ENCODE measurements at regions not wholly inside any gene's neighbourhood (a gene's known extent, or its start where the extent isn't known, plus 50 kb on each side); places are given as distances from the start of the nearest gene placed in this dataset.

DNA sequence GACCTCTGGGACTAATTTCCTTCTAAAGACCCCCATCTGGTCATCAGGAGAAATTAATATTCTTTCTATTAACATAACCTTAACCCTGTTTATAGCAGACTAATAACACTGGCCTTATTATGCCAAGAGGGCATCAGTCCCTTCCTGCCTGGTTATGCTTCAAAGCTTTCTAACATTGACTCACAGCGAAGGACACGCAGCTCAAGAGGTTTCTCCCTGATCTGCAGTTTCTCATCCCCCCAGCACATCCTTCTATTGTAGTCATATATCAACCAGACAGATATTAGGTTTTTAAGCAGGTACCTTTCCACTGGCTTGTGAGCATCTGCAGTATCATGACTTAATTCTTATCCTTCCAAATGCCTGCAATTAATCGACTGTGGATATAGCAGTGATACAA, 100.0 kb upstream of the CXCR4 start:
- Histone ChIP-seq H2AK5ac (ENCODE audit: low read length) (no peak overlapping the region), H4K5ac (ENCODE audit: low read length) (no peak overlapping the region), H2BK15ac (replicated peaks; ENCODE audit: low read depth) (no peak overlapping the region), H3K27me3 (ENCODE audit: insufficient read depth, low read length, poor library complexity) (no peaks in the 10 kb centered on the region), H3K23ac (ENCODE audit: low read length) (no peak overlapping the region), H3K79me2 (ENCODE audit: control insufficient read depth, insufficient read depth, low read length) (no peaks in the 10 kb centered on the region), H3K9ac (ENCODE audit: low read length) (no peak overlapping the region), H4K8ac (ENCODE audit: low read depth, low read length) (no peak overlapping the region), H2BK120ac (ENCODE audit: low read depth, low read length) (no peak overlapping the region), H3K18ac (ENCODE audit: low read length) (no peak overlapping the region), H3K56ac (ENCODE audit: low read length) (no peak overlapping the region), H3K79me1 (ENCODE audit: low read length) (no peaks in the 10 kb centered on the region), H3K4me1 (ENCODE audit: control insufficient read depth, low read depth, low read length) (peaks cover 4% of the 10 kb centered on the region), H3K4me2 (ENCODE audit: low read length) (no peak overlapping the region), H3K4ac (ENCODE audit: low read depth, low read length) (no peak overlapping the region), H2BK5ac (ENCODE audit: low read length) (no peak overlapping the region), H3K4me3 (ENCODE audit: low read length) (no peak overlapping the region), H3K27ac (ENCODE audit: low read depth, low read length) (no peak overlapping the region), H3K36me3 (ENCODE audit: control insufficient read depth, insufficient read depth, low read length) (no peaks in the 10 kb centered on the region)
- WGBS (ENCODE audit: extremely low coverage, insufficient coverage, low lambda C conversion rate) = no CpG with 5 or more reads among the region's 3 CpGs
- DNase-seq = no peak

DNA sequence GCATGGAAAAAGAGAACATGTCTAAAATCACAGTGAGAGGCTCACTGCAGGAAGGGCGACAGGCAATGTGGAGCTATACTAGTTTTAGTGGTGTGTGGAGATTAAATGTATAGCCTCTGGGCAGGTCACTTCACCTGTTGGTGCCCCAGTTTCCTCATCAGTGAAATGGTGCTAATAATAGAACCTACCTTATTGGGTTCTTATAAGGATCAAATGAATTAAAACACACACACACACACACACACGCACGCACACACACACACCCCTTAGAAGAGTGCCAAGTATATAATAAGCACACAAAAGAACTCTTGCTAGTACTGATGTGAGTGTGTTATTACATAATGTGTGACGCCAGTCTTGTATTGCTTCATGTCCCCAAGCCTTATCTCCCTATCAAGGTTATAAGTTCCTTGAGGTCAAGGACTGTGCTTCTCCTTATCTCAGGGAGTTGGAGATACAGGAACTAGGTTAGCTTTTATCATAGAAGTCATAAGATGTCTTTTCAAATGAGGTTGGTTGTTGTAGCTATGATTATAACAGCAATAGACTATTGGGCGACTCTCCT, 98.0 kb upstream of the CXCR4 start:
- Histone ChIP-seq H4K5ac (ENCODE audit: low read length) (no peak overlapping the region), H2BK15ac (replicated peaks; ENCODE audit: low read depth) (no peak overlapping the region), H3K27me3 (ENCODE audit: insufficient read depth, low read length, poor library complexity) (no peaks in the 10 kb centered on the region), H3K4me1 (ENCODE audit: control insufficient read depth, low read depth, low read length) (peaks cover 14% of the 10 kb centered on the region), H3K23ac (ENCODE audit: low read length) (no peak overlapping the region), H3K9ac (ENCODE audit: low read length) (no peak overlapping the region), H2BK120ac (ENCODE audit: low read depth, low read length) (no peak overlapping the region), H3K79me2 (ENCODE audit: control insufficient read depth, insufficient read depth, low read length) (no peaks in the 10 kb centered on the region), H3K18ac (ENCODE audit: low read length) (no peak overlapping the region), H3K4me2 (ENCODE audit: low read length) (no peak overlapping the region), H3K4me3 (ENCODE audit: low read length) (no peak overlapping the region), H3K4ac (ENCODE audit: low read depth, low read length) (no peak overlapping the region), H3K79me1 (ENCODE audit: low read length) (no peaks in the 10 kb centered on the region), H4K8ac (ENCODE audit: low read depth, low read length) (no peak overlapping the region), H2BK5ac (ENCODE audit: low read length) (peak overlapping the region; percentile 11), H2AK5ac (ENCODE audit: low read length) (no peak overlapping the region), H3K56ac (ENCODE audit: low read length) (no peak overlapping the region), H3K27ac (ENCODE audit: low read depth, low read length) (no peak overlapping the region), H3K36me3 (ENCODE audit: control insufficient read depth, insufficient read depth, low read length) (no peaks in the 10 kb centered on the region)
- no CpG with 5 or more reads among the region's 5 CpGs for WGBS (ENCODE audit: extremely low coverage, insufficient coverage, low lambda C conversion rate)
- no peak for DNase-seq

DNA sequence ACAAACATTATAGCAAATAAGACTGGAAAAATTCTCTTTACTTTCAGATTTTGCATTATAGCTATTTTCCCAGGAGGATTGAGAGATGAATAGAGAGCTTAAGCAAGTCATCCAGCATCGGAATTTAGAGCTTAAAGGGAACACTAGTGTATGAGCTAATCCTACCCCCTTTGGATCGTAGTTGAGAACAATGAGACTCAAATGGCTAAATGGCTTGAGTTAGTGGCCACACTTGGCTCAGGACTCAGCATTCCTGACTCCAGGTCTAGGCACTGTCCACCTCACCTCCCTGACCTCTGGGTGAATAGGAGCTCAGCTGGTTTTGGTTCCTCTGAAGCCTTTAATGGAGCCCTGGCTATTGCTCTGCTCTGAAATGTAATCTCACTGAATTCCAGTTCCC, 97.5 kb upstream of the CXCR4 start:
- no peak overlapping the region for H3K4me3 ChIP-seq (ENCODE audit: low read length)
- no peak overlapping the region for H3K27ac ChIP-seq (ENCODE audit: low read depth, low read length)
- H3K23ac ChIP-seq (ENCODE audit: low read length) = no peak overlapping the region
- H2BK15ac ChIP-seq (replicated peaks; ENCODE audit: low read depth) = no peak overlapping the region
- H3K56ac ChIP-seq (ENCODE audit: low read length) = no peak overlapping the region
- no peak overlapping the region for H3K4ac ChIP-seq (ENCODE audit: low read depth, low read length)
- H2BK120ac ChIP-seq (ENCODE audit: low read depth, low read length) = no peak overlapping the region
- WGBS (ENCODE audit: extremely low coverage, insufficient coverage, low lambda C conversion rate) = no CpG with 5 or more reads among the region's 2 CpGs
- no peak overlapping the region for H2AK5ac ChIP-seq (ENCODE audit: low read length)
- no peak overlapping the region for H3K4me2 ChIP-seq (ENCODE audit: low read length)
- peaks cover 14% of the 10 kb centered on the region for H3K4me1 ChIP-seq (ENCODE audit: control insufficient read depth, low read depth, low read length)
- H3K27me3 ChIP-seq (ENCODE audit: insufficient read depth, low read length, poor library complexity) = no peaks in the 10 kb centered on the region
- H3K79me1 ChIP-seq (ENCODE audit: low read length) = no peaks in the 10 kb centered on the region
- H3K36me3 ChIP-seq (ENCODE audit: control insufficient read depth, insufficient read depth, low read length) = no peaks in the 10 kb centered on the region
- peak overlapping the region; percentile 11 for H2BK5ac ChIP-seq (ENCODE audit: low read length)
- no peaks in the 10 kb centered on the region for H3K79me2 ChIP-seq (ENCODE audit: control insufficient read depth, insufficient read depth, low read length)
- no peak overlapping the region for H4K8ac ChIP-seq (ENCODE audit: low read depth, low read length)
- H3K9ac ChIP-seq (ENCODE audit: low read length) = no peak overlapping the region
- DNase-seq = no peak
- H3K18ac ChIP-seq (ENCODE audit: low read length) = no peak overlapping the region
- H4K5ac ChIP-seq (ENCODE audit: low read length) = no peak overlapping the region

DNA sequence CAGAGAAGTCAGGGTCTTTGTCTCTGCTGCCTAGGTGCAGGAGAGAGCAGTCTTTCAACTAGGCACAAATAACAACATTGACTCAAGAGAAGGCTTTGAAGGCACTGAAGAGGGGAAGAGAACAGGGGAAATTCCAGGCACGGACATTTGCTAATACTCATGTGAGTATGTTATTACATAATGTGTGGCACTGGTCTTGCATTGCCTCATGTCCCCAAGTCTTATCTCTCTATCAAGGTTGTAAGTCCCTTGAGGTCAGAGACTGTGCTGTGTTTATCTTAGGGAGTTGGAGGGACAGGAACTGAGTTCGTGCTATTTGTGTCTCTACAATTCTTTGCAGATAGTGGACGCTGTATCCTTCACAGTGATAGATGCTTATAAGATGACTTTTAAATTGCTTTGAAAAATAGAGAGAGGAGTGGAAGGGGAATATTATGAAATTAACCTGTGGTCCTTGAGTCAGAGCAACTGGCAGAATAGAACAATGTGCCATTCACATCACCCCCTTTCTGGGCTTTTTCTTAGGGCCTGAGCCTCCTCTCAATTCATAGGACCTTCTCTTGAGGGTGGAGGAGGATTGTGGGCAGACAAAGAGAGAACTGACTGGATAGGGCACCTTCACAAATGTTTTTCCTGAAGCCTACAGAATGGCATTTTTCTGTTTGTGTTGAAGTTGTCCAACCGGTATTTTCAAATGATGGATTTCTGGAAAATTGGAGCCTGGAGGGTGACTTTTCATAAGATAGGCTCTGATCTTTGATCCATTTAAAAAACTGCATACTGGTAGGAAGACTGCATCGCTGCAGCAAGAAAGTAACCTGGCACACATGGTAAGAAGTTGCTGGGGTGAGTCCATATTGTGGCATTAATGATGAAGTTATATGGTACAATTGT, 96.6 kb upstream of the CXCR4 start:
- no peak overlapping the region for H3K4me2 ChIP-seq (ENCODE audit: low read length)
- peak overlapping the region; percentile 65 for H2BK120ac ChIP-seq (ENCODE audit: low read depth, low read length)
- no peak overlapping the region for H3K18ac ChIP-seq (ENCODE audit: low read length)
- no peak overlapping the region for H3K27ac ChIP-seq (ENCODE audit: low read depth, low read length)
- H3K79me1 ChIP-seq (ENCODE audit: low read length) = no peaks in the 10 kb centered on the region
- no peak overlapping the region for H3K4ac ChIP-seq (ENCODE audit: low read depth, low read length)
- no peak overlapping the region for H3K56ac ChIP-seq (ENCODE audit: low read length)
- no peak overlapping the region for H4K5ac ChIP-seq (ENCODE audit: low read length)
- H3K9ac ChIP-seq (ENCODE audit: low read length) = no peak overlapping the region
- no peak overlapping the region for H2BK15ac ChIP-seq (replicated peaks; ENCODE audit: low read depth)
- no peak for DNase-seq
- no peak overlapping the region for H4K8ac ChIP-seq (ENCODE audit: low read depth, low read length)
- no CpG with 5 or more reads among the region's 5 CpGs for WGBS (ENCODE audit: extremely low coverage, insufficient coverage, low lambda C conversion rate)
- no peaks in the 10 kb centered on the region for H3K27me3 ChIP-seq (ENCODE audit: insufficient read depth, low read length, poor library complexity)
- no peak overlapping the region for H2AK5ac ChIP-seq (ENCODE audit: low read length)
- peaks cover 14% of the 10 kb centered on the region for H3K4me1 ChIP-seq (ENCODE audit: control insufficient read depth, low read depth, low read length)
- H3K23ac ChIP-seq (ENCODE audit: low read length) = no peak overlapping the region
- H2BK5ac ChIP-seq (ENCODE audit: low read length) = no peak overlapping the region
- no peak overlapping the region for H3K4me3 ChIP-seq (ENCODE audit: low read length)
- no peaks in the 10 kb centered on the region for H3K36me3 ChIP-seq (ENCODE audit: control insufficient read depth, insufficient read depth, low read length)
- no peaks in the 10 kb centered on the region for H3K79me2 ChIP-seq (ENCODE audit: control insufficient read depth, insufficient read depth, low read length)

DNA sequence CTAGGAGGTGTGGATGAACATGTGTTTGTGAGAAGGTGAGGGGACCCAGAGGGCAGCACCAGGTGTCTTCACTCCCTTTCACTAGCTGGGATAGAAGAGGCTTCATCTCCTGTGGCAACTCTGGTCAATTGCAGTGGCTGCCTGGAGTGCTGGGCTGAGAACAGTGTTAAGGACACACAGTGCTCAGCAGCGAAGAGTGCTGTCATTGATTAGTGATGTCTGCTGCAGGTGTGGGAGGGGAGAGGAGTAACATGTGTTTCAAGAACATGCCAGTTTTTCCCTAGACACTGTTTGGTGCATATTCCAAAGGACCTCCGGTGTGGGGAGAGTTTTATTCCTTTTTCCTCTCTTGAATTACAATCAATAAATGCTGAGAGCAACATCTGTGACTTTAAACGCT, 95.9 kb upstream of the CXCR4 start:
- H3K27me3 ChIP-seq (ENCODE audit: insufficient read depth, low read length, poor library complexity) = no peaks in the 10 kb centered on the region
- no peaks in the 10 kb centered on the region for H3K36me3 ChIP-seq (ENCODE audit: control insufficient read depth, insufficient read depth, low read length)
- no peak overlapping the region for H3K9ac ChIP-seq (ENCODE audit: low read length)
- H3K23ac ChIP-seq (ENCODE audit: low read length) = no peak overlapping the region
- no peak overlapping the region for H3K56ac ChIP-seq (ENCODE audit: low read length)
- no peak overlapping the region for H4K5ac ChIP-seq (ENCODE audit: low read length)
- H2BK5ac ChIP-seq (ENCODE audit: low read length) = no peak overlapping the region
- no peak overlapping the region for H2AK5ac ChIP-seq (ENCODE audit: low read length)
- H3K27ac ChIP-seq (ENCODE audit: low read depth, low read length) = no peak overlapping the region
- WGBS (ENCODE audit: extremely low coverage, insufficient coverage, low lambda C conversion rate) = no CpG with 5 or more reads among the region's 3 CpGs
- H3K4me2 ChIP-seq (ENCODE audit: low read length) = no peak overlapping the region
- H3K4me1 ChIP-seq (ENCODE audit: control insufficient read depth, low read depth, low read length) = peaks cover 11% of the 10 kb centered on the region
- no peak for DNase-seq
- H3K79me2 ChIP-seq (ENCODE audit: control insufficient read depth, insufficient read depth, low read length) = no peaks in the 10 kb centered on the region
- H3K4me3 ChIP-seq (ENCODE audit: low read length) = no peak overlapping the region
- no peak overlapping the region for H2BK15ac ChIP-seq (replicated peaks; ENCODE audit: low read depth)
- H2BK120ac ChIP-seq (ENCODE audit: low read depth, low read length) = no peak overlapping the region
- no peak overlapping the region for H4K8ac ChIP-seq (ENCODE audit: low read depth, low read length)
- H3K18ac ChIP-seq (ENCODE audit: low read length) = no peak overlapping the region
- no peak overlapping the region for H3K4ac ChIP-seq (ENCODE audit: low read depth, low read length)
- no peaks in the 10 kb centered on the region for H3K79me1 ChIP-seq (ENCODE audit: low read length)
